ACC112 (cell line): ENCODE measurements at regions not wholly inside any gene's neighbourhood (a gene's known extent, or its start where the extent isn't known, plus 50 kb on each side); places are given as distances from the start of the nearest gene placed in this dataset.

Experiments used
- H2AFZ ChIP-seq: fragments of 200-600 bp; sonication (generic); one replicate; pipeline ENCODE4 v1.6.0; 2017; ENCODE audit warnings: antibody characterized with exemption, low read length; ENCODE audit not compliant: unreplicated experiment
- H3K27ac ChIP-seq: fragments of 200-600 bp; sonication (generic); 2 replicates; pipeline ENCODE4 v1.5.1; 2014; ENCODE audit warnings: low read depth, mild to moderate bottlenecking, antibody characterized with exemption, low read length, moderate library complexity
- H3K27me3 ChIP-seq: fragments of 200-600 bp; sonication (generic); 2 replicates; pipeline ENCODE4 v1.6.1; 2014; ENCODE audit warnings: mild to moderate bottlenecking, antibody characterized with exemption, low read length, moderate library complexity, mixed read lengths; ENCODE audit not compliant: insufficient read depth
- H3K36me3 ChIP-seq: fragments of 200-600 bp; sonication (generic); 2 replicates; pipeline ENCODE4 v1.6.1; 2016; ENCODE audit warnings: mild to moderate bottlenecking, antibody characterized with exemption, low read length, moderate library complexity, mixed read lengths; ENCODE audit not compliant: insufficient read depth
- H3K4me1 ChIP-seq: fragments of 200-600 bp; sonication (generic); one replicate; pipeline ENCODE4 v1.6.1; 2016; ENCODE audit warnings: low read length, mixed read lengths; ENCODE audit not compliant: insufficient read depth, unreplicated experiment, control insufficient read depth
- H3K4me3 ChIP-seq: fragments of 200-600 bp; sonication (generic); 2 replicates; pipeline ENCODE4 v1.5.1; 2014; ENCODE audit warnings: mild to moderate bottlenecking, low read depth, low read length
- H3K79me2 ChIP-seq: fragments of 200-600 bp; sonication (generic); one replicate; pipeline ENCODE4 v1.6.0; 2016; ENCODE audit warnings: low read length; ENCODE audit not compliant: control insufficient read depth, unreplicated experiment, insufficient read depth

DNA sequence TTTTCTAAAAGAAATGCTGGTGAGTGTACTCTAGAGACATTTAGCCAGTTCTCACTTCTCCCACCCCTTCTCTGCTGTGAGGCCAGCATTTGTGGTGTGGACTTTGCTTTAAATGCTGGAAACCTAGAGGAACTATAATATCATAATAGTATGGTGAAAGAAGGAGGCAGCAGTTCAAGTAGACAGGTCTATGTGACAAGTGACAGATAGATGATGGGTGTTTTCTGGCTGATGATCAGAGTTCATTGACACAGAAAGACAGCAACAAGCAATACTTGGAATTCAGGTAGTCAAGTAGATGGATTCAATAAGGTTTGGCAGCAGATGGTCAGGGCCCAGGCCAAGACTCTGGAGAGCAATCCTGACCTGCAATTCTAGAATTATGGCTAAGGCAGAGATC, 317.5 kb downstream of the PCDH7 start:
- Histone ChIP-seq H3K36me3 (no peaks in the 10 kb centered on the region), H3K4me3 (no peak overlapping the region), H2AFZ (no peak overlapping the region), H3K27ac (no peak overlapping the region), H3K4me1 (no peaks in the 10 kb centered on the region), H3K27me3 (no peaks in the 10 kb centered on the region), H3K79me2 (no peaks in the 10 kb centered on the region)

DNA sequence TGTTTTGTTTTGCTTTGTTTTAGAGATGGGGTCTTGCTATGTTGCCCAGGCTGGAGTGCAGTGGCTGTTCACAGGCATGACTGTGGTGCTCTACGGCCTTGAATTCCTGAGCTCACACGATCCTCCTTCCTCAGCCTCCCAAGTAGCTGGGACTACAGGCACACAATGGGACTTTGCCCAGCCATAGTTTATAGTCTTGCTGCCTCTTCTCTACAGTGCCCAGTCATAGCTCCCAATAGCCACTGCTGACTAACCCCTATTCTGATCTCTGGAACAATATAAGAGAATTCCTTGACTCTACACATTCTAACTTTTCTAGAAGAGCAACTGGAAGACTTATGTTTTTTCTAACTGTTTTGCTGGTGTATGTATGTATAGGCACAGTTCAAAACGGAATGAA, 319.2 kb downstream of the PCDH7 start:
- Histone ChIP-seq H3K79me2 (no peaks in the 10 kb centered on the region), H3K4me1 (no peaks in the 10 kb centered on the region), H3K27me3 (no peaks in the 10 kb centered on the region), H3K4me3 (no peak overlapping the region), H3K27ac (no peak overlapping the region), H3K36me3 (no peaks in the 10 kb centered on the region), H2AFZ (no peak overlapping the region)

DNA sequence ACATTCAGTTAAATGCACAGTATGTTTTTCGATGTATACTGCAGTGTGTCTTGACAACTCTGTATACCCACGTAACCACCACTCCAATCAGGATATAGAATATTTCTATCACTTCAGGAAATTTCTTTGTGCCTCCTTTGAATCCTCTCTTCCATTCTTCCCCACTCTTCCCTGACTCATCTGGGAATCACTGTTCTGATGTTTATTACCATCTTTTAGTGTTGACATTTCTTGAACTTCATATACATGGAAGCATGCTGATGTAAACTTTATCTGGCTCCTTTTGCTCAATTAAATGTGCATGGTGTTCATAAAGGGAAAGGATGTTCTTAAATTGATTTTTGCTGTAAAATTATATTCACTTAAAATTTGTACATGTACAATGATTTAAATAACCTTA, 319.9 kb downstream of the PCDH7 start:
- peaks cover 1% of the 10 kb centered on the region for H3K4me1 ChIP-seq
- H3K79me2 ChIP-seq, result no peaks in the 10 kb centered on the region
- H2AFZ ChIP-seq, result no peak overlapping the region
- no peak overlapping the region for H3K27ac ChIP-seq
- H3K36me3 ChIP-seq, result no peaks in the 10 kb centered on the region
- H3K4me3 ChIP-seq, result no peak overlapping the region
- no peaks in the 10 kb centered on the region for H3K27me3 ChIP-seq

DNA sequence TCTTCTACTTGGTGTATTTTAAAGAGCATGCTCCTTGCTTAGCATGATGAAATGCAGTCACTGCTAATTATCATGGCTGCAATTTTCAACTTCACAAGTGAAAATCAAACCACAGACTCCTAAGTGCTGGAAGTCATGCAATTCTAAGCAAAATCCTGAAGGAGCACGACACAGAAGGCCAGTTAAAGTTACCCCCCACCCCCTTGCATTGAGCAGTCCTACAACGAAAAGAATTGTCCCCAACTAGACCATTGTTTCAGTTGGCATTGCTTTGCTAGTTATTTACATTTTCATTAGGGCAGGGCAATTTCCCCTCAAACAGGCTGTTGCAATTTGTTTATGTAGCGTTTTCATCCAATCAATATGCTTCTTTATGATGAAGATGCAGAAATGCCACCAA, 321.2 kb downstream of the PCDH7 start:
- no peaks in the 10 kb centered on the region for H3K27me3 ChIP-seq
- H3K4me3 ChIP-seq, result no peak overlapping the region
- no peaks in the 10 kb centered on the region for H3K79me2 ChIP-seq
- H3K27ac ChIP-seq, result no peak overlapping the region
- no peak overlapping the region for H2AFZ ChIP-seq
- H3K4me1 ChIP-seq, result peaks cover 7% of the 10 kb centered on the region
- H3K36me3 ChIP-seq, result no peaks in the 10 kb centered on the region

DNA sequence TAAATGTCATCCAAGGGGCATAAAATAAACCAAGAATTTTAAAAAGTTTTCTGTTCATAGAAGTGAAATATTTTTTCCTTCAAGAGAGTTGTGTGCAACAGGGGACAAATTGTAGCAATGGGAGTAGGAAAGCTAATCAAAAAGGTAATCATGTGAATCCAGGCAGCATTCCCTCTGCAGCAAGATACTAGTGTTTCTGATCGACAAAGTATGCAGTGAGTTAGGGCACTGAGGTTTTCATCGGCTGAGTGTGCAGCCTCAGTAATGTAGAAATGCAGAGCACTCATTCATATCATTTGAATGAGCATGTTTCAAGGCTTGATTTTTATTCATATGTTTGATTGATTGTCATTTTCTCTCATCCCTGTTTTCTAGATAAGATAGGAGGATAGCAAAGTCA, 321.7 kb downstream of the PCDH7 start:
- Histone ChIP-seq H3K27ac (no peak overlapping the region), H2AFZ (no peak overlapping the region), H3K79me2 (no peaks in the 10 kb centered on the region), H3K36me3 (no peaks in the 10 kb centered on the region), H3K4me3 (no peak overlapping the region), H3K27me3 (no peaks in the 10 kb centered on the region), H3K4me1 (peaks cover 7% of the 10 kb centered on the region)

DNA sequence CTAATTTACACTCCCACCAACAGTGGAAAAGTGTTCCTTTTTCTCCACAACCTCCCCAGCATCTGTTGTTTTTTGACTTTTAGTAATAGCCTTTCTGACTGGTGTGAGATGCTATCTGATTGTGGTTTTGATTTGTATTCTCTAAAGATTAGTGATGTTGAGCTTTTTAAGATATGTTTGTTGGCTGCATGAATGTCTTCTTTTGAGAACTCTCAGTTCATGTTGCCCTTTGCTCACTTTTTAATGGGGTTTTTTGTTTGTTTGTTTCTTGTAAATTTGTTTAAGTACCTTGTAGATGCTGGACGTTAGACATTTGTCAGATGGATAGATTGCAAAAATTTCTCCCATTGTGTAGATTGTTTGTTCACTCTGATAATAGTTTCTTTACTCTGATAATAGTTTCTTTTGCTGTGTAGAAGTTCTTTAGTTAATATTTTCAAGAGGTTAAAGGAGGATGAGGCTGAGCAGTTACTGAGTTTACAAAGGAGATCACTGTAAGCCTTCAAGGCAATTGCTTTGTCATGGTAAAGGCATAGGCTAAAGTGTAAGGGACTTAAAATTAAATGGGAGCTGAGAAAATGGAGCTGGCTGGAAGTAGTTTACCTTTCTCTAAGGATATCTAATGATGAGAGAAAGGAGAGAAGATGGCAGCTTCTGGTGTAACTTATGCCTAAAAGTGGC, 323.4 kb downstream of the PCDH7 start:
- H3K4me1 ChIP-seq, result peaks cover 7% of the 10 kb centered on the region

DNA sequence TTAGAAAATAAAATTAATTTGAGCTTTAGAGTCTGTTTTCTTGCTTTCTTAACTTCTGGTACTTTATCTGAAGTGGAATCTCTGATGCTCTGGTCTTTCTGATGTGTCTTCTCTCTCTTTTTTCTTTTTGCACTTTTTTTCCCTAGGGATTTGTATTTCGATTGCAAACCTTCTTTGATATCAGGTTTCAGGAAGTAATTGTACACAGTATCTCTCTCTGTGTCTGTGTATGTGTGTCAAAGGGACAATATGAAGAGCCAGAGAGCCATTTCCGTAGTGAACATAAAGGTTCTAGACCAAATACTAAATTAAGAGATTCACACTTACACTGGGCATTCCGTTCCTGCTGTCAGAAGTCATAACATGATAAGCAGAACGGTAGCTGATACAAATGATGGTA, 325.0 kb downstream of the PCDH7 start:
- Histone ChIP-seq H2AFZ (no peak overlapping the region), H3K79me2 (no peaks in the 10 kb centered on the region), H3K36me3 (no peaks in the 10 kb centered on the region), H3K27ac (no peak overlapping the region), H3K4me3 (no peak overlapping the region), H3K4me1 (peaks cover 7% of the 10 kb centered on the region), H3K27me3 (no peaks in the 10 kb centered on the region)

More for the DNA sequence above, 323.4 kb downstream of the PCDH7 start:
- no peak overlapping the region for H3K4me3 ChIP-seq
- H3K36me3 ChIP-seq, result no peaks in the 10 kb centered on the region
- no peak overlapping the region for H3K27ac ChIP-seq
- no peaks in the 10 kb centered on the region for H3K79me2 ChIP-seq
- no peak overlapping the region for H2AFZ ChIP-seq
- no peaks in the 10 kb centered on the region for H3K27me3 ChIP-seq

DNA sequence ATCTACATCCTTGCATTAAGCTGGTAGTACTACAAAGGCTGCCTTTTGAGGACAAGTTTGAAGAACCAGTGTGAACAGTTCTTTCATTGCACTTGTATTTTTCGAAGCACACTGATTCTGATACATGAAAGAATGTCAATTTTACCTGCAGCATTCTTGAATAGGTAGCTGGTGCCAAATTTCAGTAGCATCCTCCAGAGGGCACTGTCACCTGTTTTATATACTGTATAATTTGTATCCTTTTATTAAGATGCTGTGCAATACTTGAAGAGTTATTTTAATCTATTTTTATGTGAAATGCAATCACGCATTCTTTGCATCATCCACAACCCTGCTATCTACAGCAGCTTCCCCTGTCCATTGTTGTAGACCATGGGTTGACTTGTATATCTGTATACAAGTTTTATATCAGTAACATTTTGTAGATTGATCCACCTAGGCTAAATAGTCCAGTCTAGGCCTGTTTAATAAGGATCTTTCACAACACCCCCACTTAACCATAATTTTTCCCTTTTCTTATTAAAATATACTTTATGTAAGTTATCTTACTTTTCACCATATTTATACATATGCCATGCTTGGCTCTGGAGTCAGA, 325.7 kb downstream of the PCDH7 start:
- Histone ChIP-seq H3K4me1 (peaks cover 7% of the 10 kb centered on the region), H3K79me2 (no peaks in the 10 kb centered on the region), H3K27me3 (no peaks in the 10 kb centered on the region), H3K36me3 (no peaks in the 10 kb centered on the region), H3K4me3 (no peak overlapping the region), H2AFZ (no peak overlapping the region), H3K27ac (no peak overlapping the region)

DNA sequence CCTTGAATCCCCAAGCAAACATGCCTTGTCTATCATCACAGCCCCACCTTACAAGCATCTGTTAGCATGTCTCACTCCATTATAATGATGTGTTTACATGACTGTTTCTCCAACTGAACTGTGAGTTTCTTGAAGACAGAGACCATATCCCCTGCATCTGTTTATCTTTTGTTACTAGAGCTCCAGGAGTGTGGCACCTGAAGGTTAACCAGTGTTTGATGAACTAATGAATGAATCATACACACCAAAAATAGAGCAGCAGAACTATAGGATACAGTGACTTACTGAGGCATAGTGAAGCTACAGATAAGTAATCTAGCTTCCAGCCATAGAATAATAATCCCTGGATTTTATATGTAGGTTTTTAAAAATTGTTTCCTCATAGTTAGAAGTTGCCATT, 331.0 kb downstream of the PCDH7 start:
- H3K36me3 ChIP-seq, result no peaks in the 10 kb centered on the region

DNA sequence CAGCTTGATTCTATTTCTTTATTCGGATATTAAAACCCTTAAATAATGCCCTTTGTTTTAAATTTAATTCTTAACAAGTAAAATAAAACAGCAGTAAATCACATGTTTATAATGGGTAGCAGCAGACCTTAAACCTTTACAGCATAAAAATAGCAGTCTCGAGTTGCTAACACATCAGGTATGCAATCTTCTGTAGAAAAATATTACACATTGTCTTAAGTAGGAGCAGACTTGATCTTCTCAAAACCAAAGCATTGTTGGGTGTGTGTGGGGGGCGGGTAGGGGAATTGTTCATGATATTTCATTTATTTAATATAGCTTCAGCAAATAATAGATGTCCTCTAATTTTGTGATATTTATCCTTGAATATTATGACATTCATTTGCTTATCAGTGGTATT, 331.4 kb downstream of the PCDH7 start:
- Histone ChIP-seq H3K79me2 (no peaks in the 10 kb centered on the region), H3K27ac (no peak overlapping the region), H3K27me3 (no peaks in the 10 kb centered on the region), H3K4me3 (no peak overlapping the region), H3K4me1 (no peaks in the 10 kb centered on the region), H2AFZ (no peak overlapping the region), H3K36me3 (no peaks in the 10 kb centered on the region)

More for the DNA sequence above, 331.0 kb downstream of the PCDH7 start:
- H3K27ac ChIP-seq, result no peak overlapping the region
- no peak overlapping the region for H2AFZ ChIP-seq
- H3K79me2 ChIP-seq, result no peaks in the 10 kb centered on the region
- no peaks in the 10 kb centered on the region for H3K27me3 ChIP-seq
- no peak overlapping the region for H3K4me3 ChIP-seq
- no peaks in the 10 kb centered on the region for H3K4me1 ChIP-seq

DNA sequence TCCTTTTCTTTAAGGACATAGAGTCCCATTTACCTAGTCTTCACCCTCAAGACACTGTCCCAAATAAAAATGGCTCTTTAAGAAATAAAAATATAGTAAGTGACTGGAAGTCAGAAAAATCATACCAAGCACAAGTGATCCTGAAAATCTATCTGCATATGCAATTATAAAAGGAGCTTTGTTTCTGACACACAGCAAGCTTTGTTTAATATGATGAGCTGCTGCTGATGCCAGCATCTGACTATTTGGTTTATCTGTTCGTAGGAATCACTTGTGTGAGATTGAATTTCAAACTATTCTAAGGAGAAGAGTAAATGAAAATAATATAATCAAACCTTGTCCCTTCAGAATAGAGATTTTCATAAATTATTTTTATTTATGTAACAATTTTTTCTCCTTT, 332.4 kb downstream of the PCDH7 start:
- Histone ChIP-seq H3K79me2 (no peaks in the 10 kb centered on the region), H3K27me3 (no peaks in the 10 kb centered on the region), H2AFZ (no peak overlapping the region), H3K4me3 (no peak overlapping the region), H3K36me3 (no peaks in the 10 kb centered on the region), H3K27ac (no peak overlapping the region), H3K4me1 (no peaks in the 10 kb centered on the region)
